Gastroesophageal sphincter (tissue), 3 donors: ENCODE measurements at regions not wholly inside any gene's neighbourhood (a gene's known extent, or its start where the extent isn't known, plus 50 kb on each side); places are given as distances from the start of the nearest gene placed in this dataset.

Experiments
- CTCF ChIP-seq, 4 experiments: fragments of 200-600 bp in 2 of 4; fragments of 450-650 bp in 2 of 4; sonication (generic) in 1 of 4; IDR thresholded peaks; one replicate each; pipeline ENCODE4 v1.5.1; 2017 to 2019; ENCODE audit warnings: antibody characterized with exemption in 4 of 4, mild to moderate bottlenecking in 2 of 4, moderate library complexity in 2 of 4
- POLR2A ChIP-seq, 2 donors: fragments of 450-650 bp; IDR thresholded peaks; one replicate each; pipeline ENCODE4 v1.6.1; 2017; ENCODE audit warnings: antibody characterized with exemption in 2 of 2, mild to moderate bottlenecking in 2 of 2, moderate library complexity in 1 of 2

GRCh38 chr4:124212815-124213630 lies 499.5 kb downstream of the ANKRD50 start:
- no peak for TF ChIP-seq CTCF (IDR thresholded peaks at IDR 0.05)
- TF ChIP-seq POLR2A (IDR thresholded peaks at IDR 0.05): no peak
